ENCODE measurements at regions not wholly inside any gene's neighbourhood (a gene's known extent, or its start where the extent isn't known, plus 50 kb on each side); places are given as distances from the start of the nearest gene placed in this dataset.

- DNase-seq, result no peak
Observed at GRCh38 chr6:87847135-87847829, 145.2 kb upstream of the AKIRIN2 start.

DNA sequence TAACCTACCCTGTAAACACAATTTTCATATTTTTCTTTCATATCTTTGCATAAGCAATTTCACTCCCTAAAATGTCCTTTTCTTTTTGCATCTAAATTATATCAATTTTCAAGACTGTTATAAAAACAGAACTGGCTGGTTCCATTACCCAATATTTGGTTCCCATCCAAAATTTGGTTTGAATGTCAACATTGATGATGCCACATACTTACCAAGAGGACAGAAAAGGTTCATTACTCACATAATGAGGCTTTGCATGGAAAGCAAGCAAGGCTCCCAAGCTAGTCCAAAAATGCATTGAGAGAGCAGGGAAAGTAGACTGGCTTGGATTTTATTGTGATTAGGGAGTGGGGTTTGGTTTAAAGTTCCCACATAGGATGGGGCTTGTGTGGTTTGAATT, 144.4 kb upstream of the AKIRIN2 start:
- DNase-seq, result peak; percentile 6

- no peak for DNase-seq
Observed at GRCh38 chr6:87840324-87840723, 138.3 kb upstream of the AKIRIN2 start.

DNA sequence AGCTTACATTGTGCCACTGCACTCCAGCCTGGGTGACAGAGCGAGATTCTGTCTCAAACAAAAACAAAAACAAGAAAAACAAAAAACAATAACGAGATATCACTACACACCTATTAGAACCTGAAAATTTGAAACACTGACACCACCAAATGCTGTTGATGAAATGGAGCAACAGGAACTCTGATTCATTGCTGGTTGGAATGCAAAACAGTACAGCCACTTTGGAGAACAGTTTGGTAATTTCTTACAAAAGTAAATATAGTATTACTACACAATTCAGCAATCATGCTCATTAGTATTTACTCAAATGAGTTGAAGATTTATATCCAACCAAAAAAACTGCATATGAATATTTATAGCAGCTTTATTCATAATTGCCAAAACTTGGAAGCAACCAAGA, 135.8 kb upstream of the AKIRIN2 start:
- no peak for DNase-seq

DNA sequence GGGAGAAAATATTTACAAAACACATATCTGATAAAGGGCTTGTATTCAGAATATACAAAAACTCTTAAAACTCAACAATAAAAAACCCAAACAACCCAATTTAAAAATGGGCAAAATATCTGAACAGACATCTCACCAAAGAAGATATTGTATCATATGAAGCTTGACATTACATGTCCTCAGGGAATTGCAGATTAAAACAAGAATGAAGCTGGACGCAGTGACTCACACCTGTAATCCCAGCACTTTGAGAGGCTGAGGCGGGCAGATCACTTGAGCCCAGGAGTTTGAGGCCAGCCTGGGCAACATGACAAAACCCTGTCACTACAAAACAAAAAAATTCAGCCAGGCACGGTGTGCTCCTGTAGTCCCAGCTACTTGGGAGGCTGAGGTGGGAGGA, 135.4 kb upstream of the AKIRIN2 start:
- DNase-seq, result no peak

DNA sequence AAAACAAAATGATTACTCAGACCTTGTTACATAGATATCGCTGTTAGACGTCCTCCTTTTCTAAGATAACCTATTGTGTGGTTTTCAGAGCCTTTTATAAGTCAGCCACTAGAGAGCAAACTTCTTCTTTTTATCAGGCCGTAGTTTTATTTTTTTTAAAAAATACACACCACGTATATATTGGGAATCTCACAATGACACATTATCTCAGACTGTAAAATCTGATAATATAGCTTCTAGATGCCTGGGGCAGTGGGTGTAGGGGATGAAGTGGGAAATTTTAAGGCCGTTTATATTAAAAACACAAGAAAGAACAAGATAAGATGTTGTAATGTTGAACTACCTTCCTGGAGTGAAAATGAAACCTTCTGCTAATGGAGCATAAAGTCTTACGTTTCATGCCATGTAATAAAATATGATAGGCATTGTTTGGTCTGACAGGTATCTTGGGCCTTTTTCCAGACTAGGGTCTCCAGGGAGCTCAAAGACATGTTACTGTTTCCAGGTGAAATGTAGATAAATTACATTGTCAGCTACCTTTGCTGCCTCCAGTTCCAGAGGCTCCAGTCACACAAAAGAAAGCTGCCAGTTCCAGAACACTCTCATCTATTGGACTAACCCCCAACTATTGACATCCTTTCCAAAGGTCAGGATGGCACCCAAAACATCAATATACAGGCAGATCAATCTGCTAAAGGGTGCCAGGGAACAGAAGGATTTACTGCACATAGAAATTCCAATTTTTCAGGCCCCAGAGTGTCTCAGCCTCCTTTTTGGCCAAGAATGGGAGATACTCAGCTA, 130.2 kb upstream of the AKIRIN2 start:
- peak; percentile 55 for DNase-seq

DNA sequence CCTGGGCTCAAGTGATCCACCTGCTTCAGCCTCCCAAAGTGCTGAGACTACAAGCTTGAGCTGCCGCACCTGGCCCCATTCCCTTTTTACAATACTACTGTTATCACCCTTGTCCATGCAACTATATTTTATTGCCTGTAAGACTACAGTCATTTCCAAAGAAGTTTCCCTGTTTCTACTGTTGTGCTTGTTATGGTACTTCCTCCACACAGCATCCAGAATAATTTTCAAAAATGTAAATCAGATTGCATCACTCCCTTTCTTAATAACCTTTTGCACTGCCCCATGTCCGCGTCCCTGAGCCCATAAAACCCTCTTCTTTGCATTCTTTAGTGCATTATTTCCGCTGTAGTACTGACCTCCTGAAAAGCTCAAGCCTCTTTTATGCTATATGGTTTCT, 128.9 kb upstream of the AKIRIN2 start:
- DNase-seq, result no peak

DNA sequence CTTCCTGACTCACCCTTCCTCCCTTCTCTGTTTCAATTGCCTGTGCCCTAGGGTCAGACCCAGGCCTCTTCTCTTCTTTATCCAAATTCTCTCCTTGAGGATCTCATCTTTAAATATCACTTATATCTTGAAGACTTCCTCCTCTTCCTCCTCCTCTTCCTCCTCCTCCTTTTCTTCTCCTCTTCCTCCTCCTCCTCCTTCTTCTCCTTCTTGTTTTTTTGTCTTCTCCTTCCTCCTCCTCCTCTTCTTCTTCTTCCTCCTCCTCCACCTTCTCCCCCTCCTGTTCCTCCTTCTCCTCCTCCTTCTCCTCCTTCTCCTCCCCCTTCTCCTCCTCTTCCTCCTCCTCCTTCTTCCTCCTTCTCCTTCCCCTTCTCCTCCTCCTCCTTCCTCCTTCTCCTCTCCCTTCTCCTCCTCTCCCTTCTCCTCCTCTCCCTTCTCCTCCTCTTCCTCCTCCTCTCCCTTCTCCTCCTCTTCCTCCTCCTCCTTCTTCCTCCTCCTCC, 127.6 kb upstream of the AKIRIN2 start:
- DNase-seq, result no peak

GRCh38 chr6:87828044-87828443, 126.0 kb upstream of the AKIRIN2 start:
- no peak for DNase-seq

GRCh38 chr6:87827346-87827745, 125.3 kb upstream of the AKIRIN2 start:
- no peak for DNase-seq

DNA sequence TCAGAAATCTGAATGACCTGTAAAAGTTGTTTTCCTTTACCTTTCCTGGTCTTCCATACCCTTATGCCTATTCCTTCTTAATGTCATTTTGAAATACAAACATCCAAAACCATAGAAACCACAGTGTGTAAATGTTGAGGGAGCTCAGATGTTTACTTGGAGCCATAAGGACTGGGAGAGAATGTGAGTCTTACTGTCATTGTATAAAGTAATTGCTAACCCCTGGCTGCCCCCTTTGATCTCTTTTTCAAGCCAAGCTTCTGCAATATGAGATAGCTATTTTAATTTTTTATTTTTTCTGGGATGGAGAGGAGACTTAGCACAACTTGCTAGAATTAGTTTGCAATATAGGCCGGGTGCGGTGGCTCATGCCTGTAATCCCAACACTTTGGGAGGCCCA, 124.4 kb upstream of the AKIRIN2 start:
- DNase-seq, result no peak

DNA sequence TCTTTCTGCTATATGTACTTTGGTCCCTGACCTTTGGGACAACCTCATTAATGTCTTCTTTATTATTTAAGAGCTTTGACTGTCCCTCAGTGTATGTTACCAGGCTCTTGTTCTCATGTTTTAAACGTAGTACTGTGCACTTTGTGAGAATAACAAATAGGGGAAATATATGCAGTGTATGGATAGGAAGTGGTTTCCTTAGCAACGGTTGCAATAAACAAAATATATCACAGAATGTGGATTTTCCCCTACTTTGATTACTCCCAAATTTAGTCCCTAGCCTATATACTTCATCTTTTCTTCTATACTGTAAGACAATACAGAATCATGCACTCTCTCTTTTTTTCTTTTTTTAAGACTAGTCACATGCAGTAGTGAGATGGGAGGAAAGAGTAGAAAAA, 123.8 kb upstream of the AKIRIN2 start:
- no peak for DNase-seq

- no peak for DNase-seq
Observed at GRCh38 chr6:87824958-87825491, 123.0 kb upstream of the AKIRIN2 start.

- no peak for DNase-seq
Observed at GRCh38 chr6:87822011-87822410, 120.0 kb upstream of the AKIRIN2 start.

DNA sequence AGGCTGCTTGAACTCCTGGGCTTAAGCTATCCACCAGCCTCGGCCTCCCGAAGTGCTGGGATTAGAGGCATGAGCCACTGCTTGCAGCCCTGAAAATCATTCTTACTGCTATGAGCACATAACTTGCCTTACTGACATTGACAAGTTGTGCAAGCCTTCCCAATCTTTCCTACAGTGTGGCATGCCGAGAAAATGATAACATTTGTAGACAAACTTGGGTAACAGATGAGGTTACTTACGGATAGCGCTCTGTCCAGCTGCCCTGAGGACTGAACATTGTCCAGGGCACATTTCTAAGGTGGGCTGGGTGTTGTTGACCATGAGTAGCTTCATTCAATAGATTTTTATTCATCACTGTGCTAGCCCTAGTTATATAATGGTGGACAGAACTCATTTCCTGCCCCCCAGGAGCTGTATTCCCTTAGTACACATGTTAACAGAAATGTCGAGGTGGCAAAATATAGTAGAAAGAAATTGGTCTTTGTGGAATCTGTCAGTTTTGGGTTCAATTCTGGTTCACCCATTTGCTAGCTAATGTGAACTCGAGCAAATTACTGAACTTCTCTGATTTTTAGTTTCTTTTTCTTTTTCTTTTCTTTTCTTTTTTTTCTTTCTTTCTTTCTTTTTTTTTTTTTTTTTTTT, 118.4 kb upstream of the AKIRIN2 start:
- DNase-seq, result no peak

DNA sequence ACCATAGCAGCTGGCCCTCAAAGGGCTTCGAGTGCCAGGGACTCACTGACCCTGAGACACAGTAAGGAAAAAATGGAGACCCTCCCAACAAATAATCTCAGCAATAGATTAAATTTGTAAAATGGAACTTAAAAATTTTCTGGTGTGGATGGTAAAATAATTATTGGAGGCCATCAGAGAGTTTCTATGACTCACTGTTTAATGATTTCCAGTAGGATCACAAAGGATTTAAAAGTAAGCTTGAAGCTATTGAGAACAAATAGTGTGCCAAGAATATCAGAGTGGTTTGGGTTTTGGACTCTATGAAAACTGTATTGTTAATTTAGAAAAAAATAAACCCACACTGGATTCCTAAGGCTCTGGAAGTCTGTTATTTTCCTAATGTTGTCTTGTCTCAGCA, 115.2 kb upstream of the AKIRIN2 start:
- DNase-seq, result no peak

- no peak for DNase-seq
Observed at GRCh38 chr6:87815449-87815848, 113.4 kb upstream of the AKIRIN2 start.

DNA sequence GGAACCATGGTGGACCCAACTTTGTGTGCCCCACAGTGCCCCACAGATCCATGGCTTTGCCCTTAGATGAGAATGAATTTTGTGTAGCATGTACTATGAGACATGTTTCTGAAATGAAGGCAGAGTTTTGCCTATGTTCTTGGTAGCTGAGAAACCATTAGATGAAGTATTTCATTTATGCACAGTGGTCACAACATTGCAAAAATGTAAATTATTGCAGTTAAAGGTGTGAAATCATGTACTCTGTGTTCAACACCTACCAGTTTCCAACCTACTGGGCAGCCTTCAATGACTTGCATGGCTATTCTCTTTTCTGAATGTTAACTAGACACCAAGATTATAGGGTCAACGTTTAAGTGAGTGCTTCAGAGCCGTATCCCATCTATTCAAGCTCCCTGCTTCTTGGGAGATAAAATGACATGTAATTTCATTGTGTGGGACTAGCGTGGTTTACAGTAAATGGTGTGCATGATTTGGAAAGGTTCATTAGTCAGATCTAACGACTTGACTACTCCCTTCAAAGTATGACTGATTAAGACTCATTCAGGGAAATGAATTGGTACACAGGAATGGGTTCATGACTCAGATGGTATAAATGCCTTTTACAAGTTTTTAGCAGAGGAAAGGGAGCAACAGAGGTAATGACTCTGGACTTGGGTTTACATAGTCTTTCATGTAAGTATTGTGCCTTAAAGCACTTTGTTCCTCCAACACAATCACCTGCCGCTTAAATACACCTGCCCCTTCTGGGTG, 106.1 kb upstream of the AKIRIN2 start:
- no peak for DNase-seq

GRCh38 chr6:87807475-87807874, 105.4 kb upstream of the AKIRIN2 start:
- no peak for DNase-seq

- no peak for DNase-seq
Observed at GRCh38 chr6:87806635-87807034, 104.6 kb upstream of the AKIRIN2 start.

- DNase-seq, result no peak
Observed at GRCh38 chr6:87806099-87806498, 104.1 kb upstream of the AKIRIN2 start.

GRCh38 chr6:87803791-87804190, 101.8 kb upstream of the AKIRIN2 start:
- no peak for DNase-seq

- no peak for DNase-seq
Observed at GRCh38 chr6:87799651-87800050, 97.6 kb upstream of the AKIRIN2 start.

All from NCI-H446 treated with DMSO at 0.1 percent for 48 hours (cell line).